HG03103 (cell line): ENCODE measurements at regions not wholly inside any gene's neighbourhood (a gene's known extent, or its start where the extent isn't known, plus 50 kb on each side); places are given as distances from the start of the nearest gene placed in this dataset.
"Not testable (repeated sequence)": the region's sequence is repeated elsewhere in the genome, so short reads cannot be mapped to it uniquely, and the experiment has no call there.

ENCODE experiments used
- ATAC-seq: cut with Tn5 transposase; IDR thresholded peaks from one replicate; pipeline ENCODE4 v1.9.1; 2021; ENCODE audit warnings: low read depth; ENCODE audit not compliant: unreplicated experiment

DNA sequence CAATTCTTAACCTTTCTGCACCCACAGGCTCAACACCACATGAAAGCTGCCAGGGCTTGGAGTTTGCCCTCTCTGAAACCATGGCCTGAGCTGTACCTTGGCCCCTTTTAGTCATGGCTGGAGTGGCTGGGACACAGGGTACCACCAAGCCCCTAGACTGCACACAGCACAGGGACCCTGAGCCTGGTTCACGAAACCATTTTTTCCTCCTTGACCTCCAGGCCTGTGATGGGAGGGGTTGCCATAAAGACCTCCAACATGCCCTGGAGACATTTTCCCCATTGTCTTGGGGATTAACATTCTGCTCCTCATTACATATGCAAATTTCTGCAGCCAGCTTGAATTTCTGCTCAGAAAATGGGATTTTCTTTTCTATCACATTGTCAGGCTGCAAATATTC, 113.4 kb downstream of the XPNPEP1 start:
- not testable (repeated sequence) for ATAC-seq

DNA sequence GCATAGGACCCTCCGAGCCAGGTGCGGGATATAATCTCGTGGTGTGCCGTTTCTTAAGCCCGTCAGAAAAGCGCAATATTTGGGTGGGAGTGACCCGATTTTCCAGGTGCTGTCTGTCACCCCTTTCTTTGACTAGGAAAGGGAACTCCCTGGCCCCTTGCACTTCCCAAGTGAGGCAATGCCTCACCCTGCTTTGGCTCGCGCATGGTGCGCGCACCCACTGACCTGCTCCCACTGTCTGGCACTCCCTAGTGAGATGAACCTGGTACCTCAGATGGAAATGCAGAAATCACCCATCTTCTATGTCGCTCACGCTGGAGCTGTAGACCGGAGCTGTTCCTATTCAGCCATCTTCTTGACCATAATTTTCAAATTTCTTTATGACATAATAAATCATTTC, 122.1 kb downstream of the XPNPEP1 start:
- not testable (repeated sequence) for ATAC-seq

- ATAC-seq = no peak
Measured at GRCh38 chr10:109790647-109791046, 132.7 kb downstream of the XPNPEP1 start.

GRCh38 chr10:109784236-109784635, 139.1 kb downstream of the XPNPEP1 start:
- no peak for ATAC-seq

- no peak for ATAC-seq
Measured at GRCh38 chr10:109783286-109783685, 140.0 kb downstream of the XPNPEP1 start.

DNA sequence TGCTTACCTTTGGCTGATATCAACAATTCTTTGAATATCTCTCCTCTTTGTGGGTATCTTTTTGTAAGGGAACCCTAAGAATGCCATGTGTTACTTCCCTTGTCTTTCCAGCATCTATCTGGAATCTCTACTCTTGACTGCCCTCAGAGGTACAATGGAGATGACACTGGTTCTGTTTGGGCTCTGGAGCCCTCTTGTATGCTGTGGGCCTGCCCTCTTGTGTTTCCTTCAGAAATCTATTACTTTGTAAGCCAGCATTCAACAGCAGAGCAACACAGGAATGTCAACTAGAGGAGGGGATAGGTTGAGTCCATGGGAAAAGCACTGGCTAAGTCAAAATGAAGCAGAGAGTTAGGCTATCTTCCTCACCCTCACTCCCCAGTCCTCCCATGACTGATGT, 142.3 kb downstream of the XPNPEP1 start:
- ATAC-seq = no peak

- ATAC-seq = no peak
Measured at GRCh38 chr10:109778993-109779392, 144.3 kb downstream of the XPNPEP1 start.

DNA sequence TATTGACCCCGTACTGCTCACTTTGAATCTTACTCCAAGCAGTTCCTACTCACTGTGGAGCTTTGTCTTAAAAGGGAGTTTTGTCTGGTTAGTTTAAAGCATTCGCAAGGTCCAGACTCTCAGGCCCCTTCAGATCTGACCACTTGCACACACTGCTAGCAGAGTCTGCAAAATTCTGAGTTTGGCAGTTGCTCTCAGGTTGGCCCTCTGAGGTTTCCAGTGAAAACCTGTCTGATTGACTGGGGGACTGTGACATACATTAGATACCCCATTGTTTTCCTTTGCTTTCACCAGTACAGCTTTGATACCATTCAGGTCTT, 149.2 kb downstream of the XPNPEP1 start:
- ATAC-seq = no peak

DNA sequence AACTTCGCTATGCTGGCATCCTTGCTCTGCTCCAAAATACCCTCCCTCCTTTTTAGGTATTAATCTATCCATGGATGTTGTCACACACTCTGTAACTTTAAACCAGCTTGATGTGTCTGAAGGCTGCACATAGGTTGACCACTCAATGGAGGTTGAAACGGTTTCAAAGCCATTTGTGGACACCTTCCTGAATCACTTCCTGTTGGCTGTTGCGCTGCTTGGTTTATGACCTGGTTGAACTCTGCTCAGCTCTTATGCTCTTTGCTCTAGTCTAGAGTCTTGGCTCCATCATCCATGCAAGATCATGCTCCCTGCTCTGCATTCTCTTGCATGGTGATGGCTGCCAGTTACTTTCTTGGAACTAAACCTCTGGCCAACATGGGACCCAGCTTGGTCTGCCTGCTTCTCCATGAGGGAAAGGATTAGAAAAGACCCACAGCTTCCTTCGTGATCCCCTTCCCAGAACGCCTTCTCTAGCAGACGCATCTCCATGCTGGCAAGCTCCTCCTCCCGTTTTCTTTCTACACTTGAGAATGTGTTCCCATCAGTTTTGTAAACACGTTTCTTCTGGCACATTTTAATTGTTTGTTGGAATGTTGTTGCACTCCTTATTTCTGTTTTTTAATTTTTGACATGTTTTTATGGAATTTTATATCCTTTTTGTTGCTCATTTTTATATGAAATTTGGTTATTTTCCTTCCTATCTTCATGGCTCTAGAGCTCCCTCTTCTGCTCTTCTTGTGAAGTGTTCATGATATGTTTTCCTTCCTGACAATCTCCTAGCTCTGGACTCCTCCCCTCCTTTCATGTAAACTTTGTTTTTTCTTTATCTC, 149.8 kb downstream of the XPNPEP1 start:
- peak; percentile 51 for ATAC-seq

GRCh38 chr10:109770663-109771062, 152.6 kb downstream of the XPNPEP1 start:
- ATAC-seq = no peak

GRCh38 chr10:109769966-109770365, 153.3 kb downstream of the XPNPEP1 start:
- no peak for ATAC-seq

DNA sequence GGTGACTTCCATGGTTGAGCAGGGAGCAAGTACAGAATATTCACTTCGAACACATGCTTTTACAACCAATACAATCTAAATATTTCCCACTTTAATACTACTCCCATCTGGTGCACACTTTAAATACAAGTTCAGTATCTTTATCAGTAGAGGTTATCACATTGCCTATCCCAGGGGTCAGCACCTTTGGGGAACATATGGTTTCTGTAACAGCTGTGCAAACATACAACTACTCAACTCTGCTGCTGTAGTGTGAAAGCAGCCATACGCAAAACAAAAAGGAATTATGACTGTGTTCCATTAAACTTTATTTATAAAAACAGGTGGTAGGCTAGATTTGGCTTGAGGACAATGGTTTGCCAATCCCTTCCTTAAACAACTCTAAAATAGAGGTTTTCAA, 157.5 kb downstream of the XPNPEP1 start:
- no peak for ATAC-seq

DNA sequence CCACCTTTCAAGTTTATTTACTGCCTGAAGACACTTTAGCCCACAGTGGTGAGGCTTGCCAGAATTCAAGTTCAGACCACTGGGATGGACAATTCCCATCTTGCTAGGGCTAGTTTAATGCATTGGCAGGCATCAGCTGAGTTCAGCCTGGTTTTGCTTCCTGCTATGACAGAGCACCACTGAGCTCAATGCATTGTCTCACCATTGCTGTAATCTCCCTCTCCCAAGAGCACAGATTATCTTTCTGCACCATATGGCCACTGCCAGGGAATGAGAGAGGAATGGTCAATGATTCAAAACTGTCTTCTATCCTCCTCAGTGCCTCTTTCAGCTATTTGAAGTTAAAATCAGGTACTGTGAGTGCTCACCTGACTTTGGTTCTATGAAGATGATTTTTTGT, 160.8 kb downstream of the XPNPEP1 start:
- no peak for ATAC-seq

DNA sequence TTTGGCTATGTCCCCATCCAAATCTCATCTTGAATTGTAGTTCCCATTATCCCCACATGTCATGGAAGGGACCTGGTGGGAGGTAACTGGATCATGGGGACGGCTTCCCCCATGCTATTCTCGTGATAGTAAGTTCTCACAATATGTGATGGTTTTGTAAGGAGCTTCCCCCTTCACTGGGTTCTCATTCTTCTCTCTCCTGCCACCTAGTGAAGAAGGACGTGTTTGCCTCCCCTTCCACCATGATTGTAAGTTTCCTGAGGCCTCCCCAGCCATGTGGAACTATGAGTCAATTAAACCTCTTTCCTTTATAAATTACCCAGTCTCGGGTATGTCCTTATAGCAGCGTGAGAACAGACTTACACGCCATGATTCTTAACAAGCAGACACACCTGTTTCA, 165.6 kb downstream of the XPNPEP1 start:
- not testable (repeated sequence) for ATAC-seq

DNA sequence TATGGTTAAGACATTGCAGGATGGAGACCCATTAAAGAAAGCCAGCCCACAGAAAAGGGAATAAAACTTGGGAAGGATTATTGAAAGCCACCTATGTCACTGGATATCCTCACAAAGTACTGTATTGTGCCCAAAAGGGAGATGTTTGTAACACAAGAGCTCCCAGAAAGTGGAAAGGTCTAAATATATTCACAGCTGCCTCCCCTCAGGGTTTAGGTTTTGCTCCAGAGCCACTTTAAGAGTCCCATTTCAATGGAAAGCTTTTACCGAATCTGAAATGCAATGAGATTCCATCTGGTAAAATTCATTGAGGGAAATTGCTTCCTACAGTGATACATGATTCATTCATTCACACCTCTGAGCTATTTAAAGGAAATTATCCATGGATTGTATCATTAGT, 176.4 kb downstream of the XPNPEP1 start:
- no peak for ATAC-seq

- ATAC-seq = no peak
Measured at GRCh38 chr10:109744020-109744419, 179.3 kb downstream of the XPNPEP1 start.

DNA sequence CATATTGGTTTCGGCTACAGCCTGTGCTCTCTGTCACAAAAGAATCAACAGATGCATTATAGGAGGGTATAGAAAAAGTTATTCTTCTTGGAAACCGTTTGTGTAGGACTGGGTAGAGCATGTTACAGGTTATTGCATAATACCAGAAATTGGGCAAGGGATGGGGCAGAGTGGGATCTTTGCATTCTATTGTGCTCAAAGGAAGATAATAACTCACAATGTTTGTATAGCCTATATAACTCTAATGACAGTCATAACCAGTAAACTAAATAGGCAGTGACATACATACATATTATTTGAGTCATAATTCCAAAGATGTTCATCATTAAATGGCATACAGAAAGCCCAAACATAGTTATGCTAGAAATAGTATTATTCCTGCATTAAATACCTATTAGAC, 179.7 kb downstream of the XPNPEP1 start:
- no peak for ATAC-seq

GRCh38 chr10:109743146-109743545, 180.2 kb downstream of the XPNPEP1 start:
- ATAC-seq = no peak

GRCh38 chr10:109741712-109742111, 181.6 kb downstream of the XPNPEP1 start:
- ATAC-seq = no peak

DNA sequence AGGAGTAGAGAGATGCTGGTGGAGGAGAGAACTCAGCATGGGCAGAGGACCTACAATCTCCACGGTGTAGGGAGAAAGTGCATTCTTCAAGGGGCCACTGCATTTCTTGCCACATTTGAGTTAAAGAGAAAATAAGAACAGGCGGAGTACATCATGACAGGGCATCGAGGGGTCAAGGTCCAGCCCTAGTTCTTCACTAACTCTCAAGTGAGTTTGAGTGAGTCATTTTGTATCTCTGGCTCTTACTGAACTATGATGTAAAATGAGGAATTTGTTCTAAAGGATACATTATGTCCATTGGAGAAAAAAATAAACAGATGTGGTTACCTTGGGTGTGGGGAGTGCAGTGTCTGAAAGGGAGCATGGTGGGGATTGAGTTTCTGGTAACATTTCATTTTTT, 182.9 kb downstream of the XPNPEP1 start:
- no peak for ATAC-seq

DNA sequence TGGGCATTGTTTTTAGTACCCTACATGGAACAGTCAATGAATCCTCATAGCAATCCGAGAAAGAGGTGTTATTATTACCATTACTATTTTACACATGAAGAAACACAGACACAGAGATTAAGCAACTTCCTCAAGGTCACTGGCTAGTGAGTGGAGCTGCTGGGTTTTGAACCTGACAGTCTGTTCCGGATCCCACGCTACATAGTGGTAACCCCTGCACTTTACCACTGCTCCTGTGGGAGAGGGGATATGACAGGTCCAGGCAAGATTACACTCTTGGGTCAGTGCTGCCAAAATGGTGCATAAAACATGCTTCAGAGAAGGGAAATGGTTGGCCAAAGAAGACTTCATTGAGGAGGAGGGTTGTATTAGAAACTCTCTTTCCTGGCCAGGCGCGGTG, 185.7 kb downstream of the XPNPEP1 start:
- no peak for ATAC-seq

- no peak for ATAC-seq
Measured at GRCh38 chr10:109737009-109737408, 186.3 kb downstream of the XPNPEP1 start.

DNA sequence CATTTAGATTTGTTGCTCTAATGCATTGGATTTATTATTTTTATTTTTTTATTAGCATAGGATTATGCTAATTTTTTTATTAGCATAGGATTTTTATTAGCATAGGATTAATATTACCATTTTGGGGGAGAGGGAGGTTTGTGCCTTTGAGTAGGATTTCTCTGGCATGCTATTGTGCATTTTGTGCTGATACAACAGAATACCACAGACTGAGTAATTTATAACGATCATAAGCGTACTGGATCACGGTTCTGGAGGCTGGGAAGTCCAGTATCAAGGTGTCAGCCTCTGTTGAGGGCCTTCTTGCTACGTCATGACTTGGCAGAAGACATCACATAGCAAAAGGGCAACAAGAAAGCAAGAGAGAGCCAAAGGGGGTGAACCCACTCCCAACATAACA, 187.5 kb downstream of the XPNPEP1 start:
- no peak for ATAC-seq
